SK-N-SH (cell line): ENCODE measurements at regions not wholly inside any gene's neighbourhood (a gene's known extent, or its start where the extent isn't known, plus 50 kb on each side); places are given as distances from the start of the nearest gene placed in this dataset.

Experiments used
- CTCF ChIA-PET: fragments of 300-600, 350-600 bp; formaldehyde crosslinking; extraction: SDS; loops from one replicate; lab custom pipeline; 2021; lab: Yijun Ruan, JAX
- POLR2A ChIA-PET: fragments of 350-600 bp; sonication (Branson Sonifier 250); formaldehyde crosslinking; extraction: SDS; loops from one replicate; lab custom pipeline; 2020; ENCODE audit warnings: antibody characterized with exemption, inconsistent platforms; lab: Yijun Ruan, JAX
- DNase-seq: peaks from one replicate; pipeline ENCODE4 v3.0.0; 2012
- H2AFZ ChIP-seq: fragments of 200-600 bp; sonication (generic); 2 replicates; pipeline ENCODE4 v1.8.1; 2016; ENCODE audit warnings: antibody characterized with exemption, mild to moderate bottlenecking, low read depth
- H3F3A ChIP-seq: fragments of 200-600 bp; sonication (generic); replicated peaks from 2 replicates; pipeline ENCODE3; 2016; ENCODE audit warnings: antibody characterized with exemption, mild to moderate bottlenecking; ENCODE audit not compliant: insufficient read depth
- H3K27ac ChIP-seq, 2 experiments: fragments of 200-500 bp in 1 of 2; fragments of 200-600 bp in 1 of 2; sonication (Bioruptor generic) in 1 of 2; sonication (generic), shearing (Covaris generic) in 1 of 2; 2 replicates each; pipeline versions ENCODE4 v1.5.1 to v1.6.1; 2014 to 2016; ENCODE audit warnings: low read depth in 2 of 2, inconsistent platforms in 1 of 2, low read length in 1 of 2, mild to moderate bottlenecking in 1 of 2, mixed read lengths in 1 of 2
- H3K27me3 ChIP-seq: fragments of 200-600 bp; sonication (generic), shearing (Covaris generic); 2 replicates; pipeline ENCODE4 v1.6.1; 2016; ENCODE audit warnings: mixed run types; ENCODE audit not compliant: insufficient read depth
- H3K36me3 ChIP-seq, 2 experiments: fragments of 200-500 bp in 1 of 2; fragments of 200-600 bp in 1 of 2; sonication (Bioruptor generic) in 1 of 2; sonication (generic) in 1 of 2; replicated peaks in 1 of 2; 2 replicates each; pipeline versions ENCODE3 to v1.5.1; 2014 to 2016; ENCODE audit warnings: low read length in 1 of 2, mild to moderate bottlenecking in 1 of 2; ENCODE audit not compliant: insufficient read depth in 2 of 2, control insufficient read depth in 1 of 2
- H3K4me1 ChIP-seq, 2 experiments: fragments of 200-500 bp in 1 of 2; fragments of 200-600 bp in 1 of 2; sonication (Bioruptor generic) in 1 of 2; sonication (generic), shearing (Covaris generic) in 1 of 2; 2 replicates each; pipeline versions ENCODE4 v1.5.1 to v1.6.1; 2014 to 2016; ENCODE audit warnings: low read depth in 1 of 2, low read length in 1 of 2, mixed run types in 1 of 2; ENCODE audit not compliant: insufficient read depth in 2 of 2, control insufficient read depth in 1 of 2
- H3K4me2 ChIP-seq: fragments of 200-600 bp; sonication (generic), shearing (Covaris generic); 2 replicates; pipeline ENCODE4 v1.6.1; 2017; ENCODE audit warnings: mixed run types
- H3K4me3 ChIP-seq, 2 experiments: fragments of 200-500 bp in 1 of 2; fragments of 200-600 bp in 1 of 2; sonication (Bioruptor generic) in 1 of 2; sonication (generic), shearing (Covaris generic) in 1 of 2; 2 replicates each; pipeline versions ENCODE4 v1.5.1 to v1.8.1; 2014 to 2016; ENCODE audit warnings: low read depth in 2 of 2, inconsistent platforms in 1 of 2, low read length in 1 of 2, mild to moderate bottlenecking in 1 of 2, mixed read lengths in 1 of 2, moderate library complexity in 1 of 2
- H3K79me2 ChIP-seq: fragments of 200-600 bp; sonication (generic); 2 replicates; pipeline ENCODE4 v1.8.1; 2017; ENCODE audit warnings: mild to moderate bottlenecking; ENCODE audit not compliant: insufficient read depth
- H3K9ac ChIP-seq: fragments of 200-600 bp; sonication (generic); 2 replicates; pipeline ENCODE4 v1.6.1; 2017; ENCODE audit warnings: mixed run types
- H3K9me2 ChIP-seq: fragments of 200-600 bp; sonication (generic); 2 replicates; pipeline ENCODE4 v1.6.1; 2017; ENCODE audit warnings: mixed run types
- H3K9me3 ChIP-seq: fragments of 200-600 bp; sonication (generic); 2 replicates; pipeline ENCODE4 v1.6.1; 2017; ENCODE audit warnings: mixed run types, mild to moderate bottlenecking, moderate library complexity
- H4K20me1 ChIP-seq: fragments of 200-600 bp; sonication (generic); 2 replicates; pipeline ENCODE4 v1.6.1; 2017; ENCODE audit warnings: mild to moderate bottlenecking, mixed run types; ENCODE audit not compliant: insufficient read depth
- ELF1 ChIP-seq: IDR thresholded peaks from 2 replicates; pipeline ENCODE4 v1.4.0; 2012
- EP300 ChIP-seq, 2 experiments: IDR thresholded peaks; 2 replicates each; pipeline versions ENCODE4 v1.4.0 to v1.6.1; 2012; ENCODE audit warnings: borderline replicate concordance in 1 of 2, low read depth in 1 of 2, low read length in 1 of 2
- EZH2phosphoT487 ChIP-seq: fragments of 200-600 bp; sonication (generic); IDR thresholded peaks from 2 replicates; pipeline ENCODE4 v1.6.1; 2017; ENCODE audit warnings: low read depth, mixed run types, mild to moderate bottlenecking, antibody characterized with exemption, moderate library complexity, borderline replicate concordance
- FOSL2 ChIP-seq: IDR thresholded peaks from 2 replicates; pipeline ENCODE4 v1.4.0; 2012; ENCODE audit warnings: low read depth, mild to moderate bottlenecking, moderate library complexity, borderline replicate concordance
- FOXM1 ChIP-seq: IDR thresholded peaks from 2 replicates; pipeline ENCODE4 v1.4.0; 2012; ENCODE audit warnings: low read depth, mild to moderate bottlenecking
- GABPA ChIP-seq: IDR thresholded peaks from 2 replicates; pipeline ENCODE4 v1.4.0; 2012; ENCODE audit warnings: low read depth, mild to moderate bottlenecking
- GATA2 ChIP-seq: sonication (generic); formaldehyde crosslinking; IDR thresholded peaks from 2 replicates; pipeline ENCODE4 v1.5.0; 2020; ENCODE audit warnings: mild to moderate bottlenecking, missing genetic modification reagents
- JUND ChIP-seq: IDR thresholded peaks from 2 replicates; pipeline ENCODE4 v1.4.0; 2012
- MXI1 ChIP-seq: IDR thresholded peaks from 2 replicates; pipeline ENCODE4 v1.6.1; 2012; ENCODE audit warnings: mild to moderate bottlenecking, low read depth, low read length, improper control_type of control experiment
- NFIC ChIP-seq: IDR thresholded peaks from 2 replicates; pipeline ENCODE4 v1.4.0; 2012; ENCODE audit warnings: borderline replicate concordance
- RAD21 ChIP-seq: IDR thresholded peaks from 2 replicates; pipeline ENCODE4 v1.6.1; 2012; ENCODE audit warnings: mild to moderate bottlenecking, low read length
- RCOR1 ChIP-seq: fragments of 150-350 bp; IDR thresholded peaks from 2 replicates; pipeline ENCODE4 v1.6.1; 2017; ENCODE audit warnings: antibody characterized with exemption, low read length
- RFX5 ChIP-seq: IDR thresholded peaks from 2 replicates; pipeline ENCODE4 v1.6.1; 2012; ENCODE audit warnings: mild to moderate bottlenecking, improper control_type of control experiment, low read length
- RXRA ChIP-seq: IDR thresholded peaks from 2 replicates; pipeline ENCODE4 v1.4.0; 2012; ENCODE audit warnings: low read depth, mild to moderate bottlenecking, borderline replicate concordance
- SMC3 ChIP-seq: IDR thresholded peaks from 2 replicates; pipeline ENCODE4 v1.6.1; 2012; ENCODE audit warnings: low read depth, low read length, improper control_type of control experiment
- TCF12 ChIP-seq: IDR thresholded peaks from 2 replicates; pipeline ENCODE4 v1.4.0; 2012
- TEAD4 ChIP-seq: IDR thresholded peaks from 2 replicates; pipeline ENCODE4 v1.4.0; 2012; ENCODE audit warnings: mild to moderate bottlenecking, borderline replicate concordance; ENCODE audit not compliant: insufficient read depth
- YY1 ChIP-seq: IDR thresholded peaks from 2 replicates; pipeline ENCODE4 v1.4.0; 2012; ENCODE audit warnings: low read depth, mild to moderate bottlenecking
- WGBS: methylation state at CpG from one replicate; pipeline ENCODE4 v1.1.6; 2017; ENCODE audit warnings: low lambda C conversion rate; 5-methylcytosine and 5-hydroxymethylcytosine counted together
- TF ChIP-seq, protein P1 (sequence below): IDR thresholded peaks from 2 replicates; pipeline ENCODE4 v1.6.1; 2012; ENCODE audit warnings: mild to moderate bottlenecking, low read depth, low read length, moderate library complexity
- TF ChIP-seq, protein P2 (sequence below): fragments of 150-350 bp; IDR thresholded peaks from 2 replicates; pipeline ENCODE4 v1.6.1; 2016; ENCODE audit warnings: mild to moderate bottlenecking, low read depth, low read length
- TF ChIP-seq, protein P3 (sequence below): IDR thresholded peaks from 2 replicates; pipeline ENCODE4; 2012
- TF ChIP-seq, protein P4 (sequence below): IDR thresholded peaks from 2 replicates; pipeline ENCODE4 v1.4.0; 2012; ENCODE audit warnings: low read depth

DNA sequence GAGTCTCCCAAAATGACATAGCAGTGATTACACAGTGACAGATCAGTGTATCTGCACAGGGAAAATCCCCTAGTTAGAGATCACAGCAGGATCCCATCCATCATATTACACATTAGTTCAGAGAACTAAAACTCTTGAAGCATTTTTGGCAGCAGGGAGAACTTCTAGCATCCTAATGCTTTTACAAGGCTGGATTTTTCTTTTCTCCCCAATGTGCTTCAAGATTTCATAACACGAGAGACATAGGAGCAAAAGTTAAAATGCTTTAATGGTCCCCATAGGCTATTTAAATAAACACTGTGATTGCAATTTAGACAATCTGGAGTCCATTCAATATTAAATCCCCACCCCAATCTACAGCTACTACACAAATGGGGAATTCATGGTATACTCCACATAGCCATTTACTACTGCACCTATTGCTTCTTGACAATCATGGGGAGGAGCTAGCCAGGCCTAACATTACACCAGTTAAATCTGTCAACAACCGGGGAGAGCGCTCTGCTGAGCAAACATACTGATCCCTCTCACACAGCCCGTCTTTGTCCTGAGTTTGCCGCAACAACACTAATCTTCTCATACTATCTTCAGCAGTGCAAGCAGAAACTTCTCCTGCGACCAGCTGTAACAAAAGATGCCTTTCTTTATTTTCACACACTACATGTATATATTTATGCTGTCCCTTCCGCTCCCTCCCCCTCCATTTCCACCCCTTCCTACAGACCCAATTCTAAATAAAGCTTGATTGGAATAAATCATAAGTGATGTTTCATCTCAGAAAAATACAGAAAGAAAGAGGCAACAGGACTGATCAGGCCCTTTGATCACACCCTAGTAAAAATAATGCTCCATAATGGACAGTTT is 120.3 kb upstream of the SOX5 start:
- no peaks in the 10 kb centered on the region for H3K9me2 ChIP-seq
- H3K27ac ChIP-seq: no peak overlapping the region
- TF ChIP-seq YY1 (no peak), FOSL2 (no peak), ELF1 (no peak), MXI1 (no peak), GATA2 (CRISPR knock-in tag) (no peak), RFX5 (no peak), RAD21 (no peak), GABPA (no peak), SMC3 (no peak)
- TF ChIP-seq, protein P1, sequence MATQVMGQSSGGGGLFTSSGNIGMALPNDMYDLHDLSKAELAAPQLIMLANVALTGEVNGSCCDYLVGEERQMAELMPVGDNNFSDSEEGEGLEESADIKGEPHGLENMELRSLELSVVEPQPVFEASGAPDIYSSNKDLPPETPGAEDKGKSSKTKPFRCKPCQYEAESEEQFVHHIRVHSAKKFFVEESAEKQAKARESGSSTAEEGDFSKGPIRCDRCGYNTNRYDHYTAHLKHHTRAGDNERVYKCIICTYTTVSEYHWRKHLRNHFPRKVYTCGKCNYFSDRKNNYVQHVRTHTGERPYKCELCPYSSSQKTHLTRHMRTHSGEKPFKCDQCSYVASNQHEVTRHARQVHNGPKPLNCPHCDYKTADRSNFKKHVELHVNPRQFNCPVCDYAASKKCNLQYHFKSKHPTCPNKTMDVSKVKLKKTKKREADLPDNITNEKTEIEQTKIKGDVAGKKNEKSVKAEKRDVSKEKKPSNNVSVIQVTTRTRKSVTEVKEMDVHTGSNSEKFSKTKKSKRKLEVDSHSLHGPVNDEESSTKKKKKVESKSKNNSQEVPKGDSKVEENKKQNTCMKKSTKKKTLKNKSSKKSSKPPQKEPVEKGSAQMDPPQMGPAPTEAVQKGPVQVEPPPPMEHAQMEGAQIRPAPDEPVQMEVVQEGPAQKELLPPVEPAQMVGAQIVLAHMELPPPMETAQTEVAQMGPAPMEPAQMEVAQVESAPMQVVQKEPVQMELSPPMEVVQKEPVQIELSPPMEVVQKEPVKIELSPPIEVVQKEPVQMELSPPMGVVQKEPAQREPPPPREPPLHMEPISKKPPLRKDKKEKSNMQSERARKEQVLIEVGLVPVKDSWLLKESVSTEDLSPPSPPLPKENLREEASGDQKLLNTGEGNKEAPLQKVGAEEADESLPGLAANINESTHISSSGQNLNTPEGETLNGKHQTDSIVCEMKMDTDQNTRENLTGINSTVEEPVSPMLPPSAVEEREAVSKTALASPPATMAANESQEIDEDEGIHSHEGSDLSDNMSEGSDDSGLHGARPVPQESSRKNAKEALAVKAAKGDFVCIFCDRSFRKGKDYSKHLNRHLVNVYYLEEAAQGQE: no peak
- TF ChIP-seq, protein P2, sequence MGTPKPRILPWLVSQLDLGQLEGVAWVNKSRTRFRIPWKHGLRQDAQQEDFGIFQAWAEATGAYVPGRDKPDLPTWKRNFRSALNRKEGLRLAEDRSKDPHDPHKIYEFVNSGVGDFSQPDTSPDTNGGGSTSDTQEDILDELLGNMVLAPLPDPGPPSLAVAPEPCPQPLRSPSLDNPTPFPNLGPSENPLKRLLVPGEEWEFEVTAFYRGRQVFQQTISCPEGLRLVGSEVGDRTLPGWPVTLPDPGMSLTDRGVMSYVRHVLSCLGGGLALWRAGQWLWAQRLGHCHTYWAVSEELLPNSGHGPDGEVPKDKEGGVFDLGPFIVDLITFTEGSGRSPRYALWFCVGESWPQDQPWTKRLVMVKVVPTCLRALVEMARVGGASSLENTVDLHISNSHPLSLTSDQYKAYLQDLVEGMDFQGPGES: no peak
- 84% methylated on average over 7 of the region's 7 CpGs for WGBS
- H2AFZ ChIP-seq: no peak overlapping the region
- H4K20me1 ChIP-seq: no peaks in the 10 kb centered on the region
- H3K4me2 ChIP-seq: no peak overlapping the region
- no peaks in the 10 kb centered on the region for H3K79me2 ChIP-seq
- POLR2A ChIA-PET: no interaction called here
- no peak overlapping the region for H3K9ac ChIP-seq
- H3K36me3 ChIP-seq: no peaks in the 10 kb centered on the region
- H3K27me3 ChIP-seq: no peaks in the 10 kb centered on the region
- H3K9me3 ChIP-seq: no peaks in the 10 kb centered on the region
- H3F3A ChIP-seq: peaks cover 11% of the 10 kb centered on the region
- H3K4me3 ChIP-seq: no peak overlapping the region
- DNase-seq: no peak
- H3K4me1 ChIP-seq: no peaks in the 10 kb centered on the region; a peak in 1 of 4 replicates
- CTCF ChIA-PET: interaction anchor here (0.8 kb wide), 1 partner anchor 254 kb away, joined by 3 read pairs; no protein-coding TSS in a partner anchor

DNA sequence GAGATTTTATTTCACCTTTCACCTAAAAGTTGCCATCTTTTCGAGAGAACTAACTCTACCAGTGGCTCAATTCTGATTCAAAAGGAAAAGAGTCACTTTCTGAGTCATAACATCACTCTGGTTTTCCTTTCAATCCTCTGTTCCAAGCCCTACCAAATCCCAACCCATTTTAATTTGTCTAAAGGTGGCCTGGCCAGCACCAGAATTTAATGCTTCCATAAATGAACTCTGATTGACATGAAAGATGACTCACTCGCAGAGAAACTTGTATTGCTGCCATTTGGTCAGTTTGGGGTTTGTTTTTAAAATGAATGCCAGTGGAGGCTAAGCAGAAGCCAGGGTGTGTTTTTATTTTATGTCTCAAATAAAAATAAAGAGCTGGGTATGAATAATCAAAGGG is 117.4 kb upstream of the SOX5 start:
- POLR2A ChIA-PET: no interaction called here
- Histone ChIP-seq H3K9me3 (no peaks in the 10 kb centered on the region), H3K79me2 (no peaks in the 10 kb centered on the region), H3K4me3 (no peak overlapping the region), H3F3A (peaks cover 11% of the 10 kb centered on the region), H2AFZ (no peak overlapping the region), H3K9me2 (no peaks in the 10 kb centered on the region), H3K36me3 (no peaks in the 10 kb centered on the region), H3K4me1 (no peaks in the 10 kb centered on the region; a peak in 1 of 4 replicates), H4K20me1 (no peaks in the 10 kb centered on the region), H3K27ac (peak overlapping the region in 1 of 2 experiments; percentile 37; a peak in 3 of 4 replicates), H3K4me2 (peak overlapping the region; percentile 21; the same call in 1 of the 2 replicates), H3K27me3 (no peaks in the 10 kb centered on the region), H3K9ac (no peak overlapping the region)
- no peak for DNase-seq
- CTCF ChIA-PET: no interaction called here
- WGBS: 26% methylated on average over 2 of the region's 2 CpGs
- TF ChIP-seq EP300 (IDR thresholded peaks at IDR 0.05; ENCODE audit: borderline replicate concordance in 1 of 2, low read depth in 1 of 2, low read length in 1 of 2) (peak in 1 of 2 experiments; percentile 51; a peak in 1 of 4 replicates), FOSL2 (peak; percentile 55; the same call in 1 of the 2 replicates), EZH2phosphoT487 (no peak), YY1 (peak; percentile 41; the same call in 1 of the 2 replicates), JUND (peak; percentile 75), RCOR1 (no peak), TCF12 (peak; percentile 73), TEAD4 (no peak), NFIC (peak; percentile 57; the same call in 1 of the 2 replicates), FOXM1 (no peak), RXRA (peak; percentile 37; the same call in 1 of the 2 replicates)
- TF ChIP-seq, protein P3, sequence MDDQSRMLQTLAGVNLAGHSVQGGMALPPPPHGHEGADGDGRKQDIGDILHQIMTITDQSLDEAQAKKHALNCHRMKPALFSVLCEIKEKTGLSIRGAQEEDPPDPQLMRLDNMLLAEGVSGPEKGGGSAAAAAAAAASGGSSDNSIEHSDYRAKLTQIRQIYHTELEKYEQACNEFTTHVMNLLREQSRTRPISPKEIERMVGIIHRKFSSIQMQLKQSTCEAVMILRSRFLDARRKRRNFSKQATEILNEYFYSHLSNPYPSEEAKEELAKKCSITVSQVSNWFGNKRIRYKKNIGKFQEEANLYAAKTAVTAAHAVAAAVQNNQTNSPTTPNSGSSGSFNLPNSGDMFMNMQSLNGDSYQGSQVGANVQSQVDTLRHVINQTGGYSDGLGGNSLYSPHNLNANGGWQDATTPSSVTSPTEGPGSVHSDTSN: peak; percentile 84
- TF ChIP-seq, protein P4, sequence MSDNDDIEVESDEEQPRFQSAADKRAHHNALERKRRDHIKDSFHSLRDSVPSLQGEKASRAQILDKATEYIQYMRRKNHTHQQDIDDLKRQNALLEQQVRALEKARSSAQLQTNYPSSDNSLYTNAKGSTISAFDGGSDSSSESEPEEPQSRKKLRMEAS: no peak
